22Rv1 (cell line): ENCODE measurements at regions not wholly inside any gene's neighbourhood (a gene's known extent, or its start where the extent isn't known, plus 50 kb on each side); places are given as distances from the start of the nearest gene placed in this dataset.

Experiments used
- ZFX ChIP-seq: fragments of 450-650 bp; IDR thresholded peaks from 2 replicates; pipeline ENCODE4 v1.6.1; 2017; ENCODE audit warnings: antibody characterized with exemption, borderline replicate concordance
- TF ChIP-seq, protein P1 (sequence below): fragments of 450-650 bp; IDR thresholded peaks from 2 replicates; pipeline ENCODE4 v1.5.1; 2017; ENCODE audit warnings: mild to moderate bottlenecking

DNA sequence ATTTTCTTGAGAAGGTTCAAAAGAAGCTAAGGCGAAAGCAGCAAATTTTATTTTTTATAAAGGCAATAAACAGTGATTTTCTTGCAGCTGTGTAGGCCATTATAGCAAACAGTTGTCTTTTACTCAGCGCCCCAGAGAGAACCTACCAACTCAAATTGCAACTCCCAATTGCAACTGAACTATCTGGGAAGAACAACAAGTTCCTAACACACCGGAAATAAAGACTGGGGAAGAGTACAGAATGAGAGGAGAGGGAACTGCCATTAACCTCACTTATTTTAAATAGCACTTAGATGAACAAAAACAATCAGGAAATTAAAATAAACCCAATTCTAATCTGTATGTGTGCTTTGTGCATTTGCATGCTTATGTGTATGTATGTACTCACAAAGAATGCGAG, 171.1 kb downstream of the KCTD12 start:
- TF ChIP-seq, protein P1, sequence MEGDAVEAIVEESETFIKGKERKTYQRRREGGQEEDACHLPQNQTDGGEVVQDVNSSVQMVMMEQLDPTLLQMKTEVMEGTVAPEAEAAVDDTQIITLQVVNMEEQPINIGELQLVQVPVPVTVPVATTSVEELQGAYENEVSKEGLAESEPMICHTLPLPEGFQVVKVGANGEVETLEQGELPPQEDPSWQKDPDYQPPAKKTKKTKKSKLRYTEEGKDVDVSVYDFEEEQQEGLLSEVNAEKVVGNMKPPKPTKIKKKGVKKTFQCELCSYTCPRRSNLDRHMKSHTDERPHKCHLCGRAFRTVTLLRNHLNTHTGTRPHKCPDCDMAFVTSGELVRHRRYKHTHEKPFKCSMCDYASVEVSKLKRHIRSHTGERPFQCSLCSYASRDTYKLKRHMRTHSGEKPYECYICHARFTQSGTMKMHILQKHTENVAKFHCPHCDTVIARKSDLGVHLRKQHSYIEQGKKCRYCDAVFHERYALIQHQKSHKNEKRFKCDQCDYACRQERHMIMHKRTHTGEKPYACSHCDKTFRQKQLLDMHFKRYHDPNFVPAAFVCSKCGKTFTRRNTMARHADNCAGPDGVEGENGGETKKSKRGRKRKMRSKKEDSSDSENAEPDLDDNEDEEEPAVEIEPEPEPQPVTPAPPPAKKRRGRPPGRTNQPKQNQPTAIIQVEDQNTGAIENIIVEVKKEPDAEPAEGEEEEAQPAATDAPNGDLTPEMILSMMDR: no peak
- TF ChIP-seq ZFX: no peak
